Natural killer cell (primary cell): ENCODE measurements at regions not wholly inside any gene's neighbourhood (a gene's known extent, or its start where the extent isn't known, plus 50 kb on each side); places are given as distances from the start of the nearest gene placed in this dataset.

Source experiments
- ATAC-seq, 3 donors: fragments of 150-1000 bp in 2 of 3; fragments of 200-7000 bp in 1 of 3; cut with Tn5 transposase; 1 replicate in 1 of 3; 2 replicates in 2 of 3; pipeline ENCODE4 v1.10.0; 2021; ENCODE audit warnings: mild to moderate bottlenecking in 2 of 3, moderate library complexity in 2 of 3
- DNase-seq, 2 donors: peaks; one replicate each; pipeline versions ENCODE4 v3.0.0 to v3.0.0-alpha.2; 2013 to 2021; ENCODE audit warnings: mixed read lengths in 1 of 2
- H3K27ac ChIP-seq: one replicate; pipeline ENCODE4 v1.5.1; 2013; ENCODE audit warnings: mild to moderate bottlenecking, low read length
- H3K27me3 ChIP-seq: one replicate; pipeline ENCODE4 v1.6.1; 2013; ENCODE audit warnings: low read length; ENCODE audit not compliant: control insufficient read depth, insufficient read depth
- H3K36me3 ChIP-seq: one replicate; pipeline ENCODE4 v1.6.1; 2013; ENCODE audit warnings: low read length; ENCODE audit not compliant: control insufficient read depth, insufficient read depth
- H3K4me1 ChIP-seq: one replicate; pipeline ENCODE4 v1.6.1; 2013; ENCODE audit warnings: low read length; ENCODE audit not compliant: control insufficient read depth, insufficient read depth
- H3K4me3 ChIP-seq: one replicate; pipeline ENCODE4 v1.5.1; 2013; ENCODE audit warnings: low read length
- H3K9me3 ChIP-seq: one replicate; pipeline ENCODE4 v1.6.1; 2013; ENCODE audit warnings: low read length; ENCODE audit not compliant: control insufficient read depth, insufficient read depth
- H3K27ac Mint-ChIP-seq, 2 donors: one replicate each; pipeline ENCODE4 v1.8.0; 2022; ENCODE audit warnings: mild to moderate bottlenecking in 2 of 2, mixed read lengths in 2 of 2, moderate library complexity in 1 of 2
- H3K27me3 Mint-ChIP-seq, 2 donors: one replicate each; pipeline ENCODE4 v1.8.0; 2022; ENCODE audit warnings: low read depth in 2 of 2, mixed read lengths in 2 of 2
- H3K36me3 Mint-ChIP-seq: one replicate; pipeline ENCODE4 v1.8.0; 2022; ENCODE audit warnings: mixed read lengths
- H3K4me1 Mint-ChIP-seq, 2 donors: one replicate each; pipeline ENCODE4 v1.8.0; 2022; ENCODE audit warnings: mixed read lengths in 2 of 2
- H3K4me3 Mint-ChIP-seq: one replicate; pipeline ENCODE4 v1.8.0; 2022; ENCODE audit warnings: mild to moderate bottlenecking, moderate library complexity, mixed read lengths
- H3K9me3 Mint-ChIP-seq, 2 donors: one replicate each; pipeline ENCODE4 v1.8.0; 2022; ENCODE audit warnings: mixed read lengths in 2 of 2
- WGBS: methylation state at CpG from one replicate; pipeline ENCODE4 v1.1.7; 2013; ENCODE audit warnings: missing lambda C conversion rate; ENCODE audit not compliant: insufficient coverage; 5-methylcytosine and 5-hydroxymethylcytosine counted together
- intact Hi-C: fragments of 100-400 bp; cut with micrococcal nuclease; formaldehyde crosslinking; loops from one replicate; pipeline ENCODE4 v1.14.2; 2022
- TF ChIP-seq, protein P1 (sequence below): fragments of 200-600 bp; IDR thresholded peaks from one replicate; pipeline ENCODE4 v1.8.0; 2022; ENCODE audit warnings: antibody characterized with exemption

- no peaks in the 10 kb centered on the region for H3K4me1 ChIP-seq
- H3K4me3 Mint-ChIP-seq = no peak overlapping the region
- no peaks in the 10 kb centered on the region for H3K36me3 Mint-ChIP-seq
- ATAC-seq = no peak
- no peaks in the 10 kb centered on the region for H3K27me3 ChIP-seq
- H3K9me3 ChIP-seq = peaks cover 5% of the 10 kb centered on the region
- intact Hi-C loops = no loop called here
- H3K27me3 Mint-ChIP-seq = no peaks in the 10 kb centered on the region
- 100% methylated on average over 3 of the region's 5 CpGs for WGBS
- TF ChIP-seq, protein P1, sequence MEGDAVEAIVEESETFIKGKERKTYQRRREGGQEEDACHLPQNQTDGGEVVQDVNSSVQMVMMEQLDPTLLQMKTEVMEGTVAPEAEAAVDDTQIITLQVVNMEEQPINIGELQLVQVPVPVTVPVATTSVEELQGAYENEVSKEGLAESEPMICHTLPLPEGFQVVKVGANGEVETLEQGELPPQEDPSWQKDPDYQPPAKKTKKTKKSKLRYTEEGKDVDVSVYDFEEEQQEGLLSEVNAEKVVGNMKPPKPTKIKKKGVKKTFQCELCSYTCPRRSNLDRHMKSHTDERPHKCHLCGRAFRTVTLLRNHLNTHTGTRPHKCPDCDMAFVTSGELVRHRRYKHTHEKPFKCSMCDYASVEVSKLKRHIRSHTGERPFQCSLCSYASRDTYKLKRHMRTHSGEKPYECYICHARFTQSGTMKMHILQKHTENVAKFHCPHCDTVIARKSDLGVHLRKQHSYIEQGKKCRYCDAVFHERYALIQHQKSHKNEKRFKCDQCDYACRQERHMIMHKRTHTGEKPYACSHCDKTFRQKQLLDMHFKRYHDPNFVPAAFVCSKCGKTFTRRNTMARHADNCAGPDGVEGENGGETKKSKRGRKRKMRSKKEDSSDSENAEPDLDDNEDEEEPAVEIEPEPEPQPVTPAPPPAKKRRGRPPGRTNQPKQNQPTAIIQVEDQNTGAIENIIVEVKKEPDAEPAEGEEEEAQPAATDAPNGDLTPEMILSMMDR = no peak
- no peak overlapping the region for H3K4me3 ChIP-seq
- H3K27ac Mint-ChIP-seq = no peak overlapping the region
- peaks cover 22 to 37% of the 10 kb centered on the region in 2 donors for H3K9me3 Mint-ChIP-seq
- H3K4me1 Mint-ChIP-seq = no peaks in the 10 kb centered on the region
- no peak overlapping the region for H3K27ac ChIP-seq
- no peak for DNase-seq
- no peaks in the 10 kb centered on the region for H3K36me3 ChIP-seq
These were observed 224.8 kb upstream of the NRXN1 start for GRCh38 chr2:51256736-51257135.

- WGBS = 77% methylated on average over 2 of the region's 2 CpGs
- Histone ChIP-seq H3K4me1 (no peaks in the 10 kb centered on the region), H3K27ac (no peak overlapping the region), H3K9me3 (peaks cover 12% of the 10 kb centered on the region), H3K4me3 (no peak overlapping the region), H3K27me3 (no peaks in the 10 kb centered on the region), H3K36me3 (no peaks in the 10 kb centered on the region)
- H3K4me1 Mint-ChIP-seq = no peaks in the 10 kb centered on the region
- H3K9me3 Mint-ChIP-seq = peaks cover 16 to 19% of the 10 kb centered on the region in 2 donors
- H3K27ac Mint-ChIP-seq = no peak overlapping the region
- H3K4me3 Mint-ChIP-seq = no peak overlapping the region
- intact Hi-C loops = no loop called here
- no peak for DNase-seq
- no peak for ATAC-seq
- TF ChIP-seq, protein P1 = no peak
- H3K27me3 Mint-ChIP-seq = no peaks in the 10 kb centered on the region
- H3K36me3 Mint-ChIP-seq = peaks cover 5% of the 10 kb centered on the region
These were observed 219.4 kb upstream of the NRXN1 start for GRCh38 chr2:51251356-51251755.

- no peak overlapping the region for H3K27ac Mint-ChIP-seq
These were observed 215.4 kb upstream of the NRXN1 start for GRCh38 chr2:51247252-51247805.

More at GRCh38 chr2:51247252-51247805, 215.4 kb upstream of the NRXN1 start:
- peaks cover 5% of the 10 kb centered on the region for H3K36me3 Mint-ChIP-seq
- no peaks in the 10 kb centered on the region for H3K4me1 ChIP-seq
- 16% methylated on average over 7 of the region's 7 CpGs for WGBS
- no peaks in the 10 kb centered on the region for H3K36me3 ChIP-seq
- H3K27me3 ChIP-seq = no peaks in the 10 kb centered on the region
- intact Hi-C loops = no loop called here
- TF ChIP-seq, protein P1 = no peak
- H3K27me3 Mint-ChIP-seq = no peaks in the 10 kb centered on the region
- no peak overlapping the region for H3K27ac ChIP-seq
- DNase-seq = no peak
- H3K4me3 Mint-ChIP-seq = no peak overlapping the region
- no peak overlapping the region for H3K4me3 ChIP-seq
- peaks cover 7 to 12% of the 10 kb centered on the region in 2 donors for H3K9me3 Mint-ChIP-seq
- no peaks in the 10 kb centered on the region for H3K4me1 Mint-ChIP-seq
- peaks cover 12% of the 10 kb centered on the region for H3K9me3 ChIP-seq
- ATAC-seq = no peak
